Skeletal muscle cell (primary cell): ENCODE measurements at regions not wholly inside any gene's neighbourhood (a gene's known extent, or its start where the extent isn't known, plus 50 kb on each side); places are given as distances from the start of the nearest gene placed in this dataset.

Experiments used
- DNase-seq: peaks from one replicate; pipeline ENCODE4 v3.0.0-alpha.2; 2010; ENCODE audit warnings: low read depth
- H3K4me3 ChIP-seq: 2 replicates; pipeline ENCODE4 v1.5.1; 2011; ENCODE audit warnings: low read depth, mild to moderate bottlenecking, control low read depth, low read length, moderate library complexity

DNA sequence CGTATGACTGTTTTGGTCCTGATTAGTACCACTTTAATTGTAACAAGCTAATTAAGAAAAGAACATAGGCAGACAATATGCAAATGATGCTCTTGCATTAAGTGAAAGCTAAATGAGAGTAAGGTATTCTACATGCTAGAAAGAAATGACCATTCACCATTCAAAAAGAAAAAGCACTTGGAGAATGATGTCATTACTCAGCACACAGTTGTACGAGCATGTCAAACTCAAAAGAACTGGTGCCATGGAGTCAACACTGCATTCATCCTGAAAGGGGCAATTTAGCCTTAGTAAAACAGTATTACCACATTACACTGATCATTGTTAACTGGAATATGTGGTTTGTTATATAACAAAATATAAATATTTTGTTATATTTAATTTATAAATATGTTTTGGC lies 136.2 kb upstream of the CTTNBP2 start:
- H3K4me3 ChIP-seq: no peak overlapping the region

DNA sequence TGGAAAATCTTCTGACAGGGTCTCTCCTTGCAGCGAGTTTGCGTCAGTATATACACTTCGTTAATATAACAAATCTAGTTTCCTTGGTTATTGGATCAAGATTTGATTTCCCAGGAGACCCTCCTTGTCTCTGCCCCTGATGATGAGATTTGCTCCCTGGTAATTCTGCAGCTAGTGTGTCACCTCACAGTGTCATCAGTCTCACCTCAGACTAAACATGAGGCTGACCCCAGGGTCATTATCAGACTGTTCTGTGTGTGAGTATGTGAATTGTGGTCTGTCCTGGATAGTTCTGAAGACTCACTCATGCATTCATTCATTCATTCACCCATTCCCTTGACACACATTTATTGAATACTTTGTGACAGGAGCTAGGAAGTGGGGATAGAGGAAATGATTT lies 138.4 kb upstream of the CTTNBP2 start:
- no peak overlapping the region for H3K4me3 ChIP-seq
- DNase-seq: no peak

More for the DNA sequence above, 136.2 kb upstream of the CTTNBP2 start:
- no peak for DNase-seq

DNA sequence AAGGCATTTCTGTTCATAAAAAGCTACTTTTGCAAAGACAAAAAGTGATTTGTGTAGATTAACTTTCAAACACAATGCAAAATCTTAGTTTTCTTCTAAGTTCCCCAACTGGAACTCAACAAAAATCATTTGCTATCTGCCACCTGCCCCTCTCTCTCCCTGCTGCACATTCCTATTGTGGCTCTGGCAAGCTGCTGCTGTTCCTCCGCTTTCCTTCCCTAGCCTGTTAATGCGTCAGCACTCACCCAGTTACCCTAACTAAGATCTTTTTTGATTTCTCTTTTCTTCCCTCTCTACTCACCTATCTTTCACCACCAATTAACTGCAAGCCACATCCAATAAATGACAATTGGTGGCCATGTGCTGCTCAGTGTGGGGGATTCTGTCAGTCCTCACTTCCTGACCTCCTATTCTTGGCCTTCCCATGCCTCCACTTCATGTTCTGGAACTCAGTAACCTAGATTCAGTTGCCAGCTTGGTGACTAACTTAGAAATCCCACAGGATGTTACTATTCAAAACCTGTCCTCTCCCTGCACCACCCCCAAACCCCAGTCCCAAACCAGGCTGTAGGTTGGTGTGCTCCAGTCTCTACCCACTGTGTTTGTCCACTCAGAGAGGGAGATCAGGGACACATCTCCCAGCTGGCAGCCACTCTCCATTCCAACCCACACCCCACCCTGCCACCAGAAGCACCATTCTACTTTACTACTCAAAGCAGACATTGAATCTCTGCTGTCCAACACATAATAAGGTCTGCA lies 140.2 kb upstream of the CTTNBP2 start:
- DNase-seq: no peak

DNA sequence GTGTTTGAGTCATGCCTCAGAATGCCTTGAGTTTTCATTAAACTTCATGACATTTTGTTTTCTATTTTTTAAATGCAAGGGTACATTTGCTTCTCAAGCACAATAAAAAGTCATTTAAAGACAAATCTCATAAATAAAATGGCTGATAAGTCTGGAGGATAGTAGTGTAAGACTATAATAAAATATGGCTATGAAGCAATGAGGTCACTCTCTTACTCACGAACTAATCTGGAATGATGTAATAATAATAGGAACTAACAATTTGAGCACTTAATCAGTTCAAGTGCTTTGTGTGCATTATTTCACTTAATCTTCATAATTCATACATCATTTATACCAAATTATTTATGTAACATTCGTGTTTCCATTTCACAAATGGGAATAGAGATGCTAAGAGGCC lies 149.3 kb upstream of the CTTNBP2 start:
- no peak overlapping the region for H3K4me3 ChIP-seq
- no peak for DNase-seq

More for the DNA sequence above, 140.2 kb upstream of the CTTNBP2 start:
- no peak overlapping the region for H3K4me3 ChIP-seq

DNA sequence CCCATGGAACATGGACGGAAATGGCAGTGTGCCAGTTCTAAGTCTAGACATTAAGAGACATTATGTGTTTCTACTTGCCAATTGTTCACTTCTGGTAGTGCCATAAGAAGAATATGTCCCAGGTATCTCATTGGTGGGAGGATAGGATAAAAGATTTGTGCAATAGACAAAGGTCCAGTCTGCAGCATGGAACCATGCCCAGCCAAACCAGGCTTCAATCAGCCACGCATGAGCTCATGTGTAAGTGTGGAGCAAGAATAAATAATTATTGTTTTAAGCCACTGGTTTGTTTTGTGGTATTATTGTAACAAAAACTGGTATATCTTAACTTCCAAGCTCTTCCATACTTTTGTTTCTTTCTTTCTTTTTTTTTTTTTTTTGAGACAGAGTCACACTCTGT lies 153.6 kb upstream of the CTTNBP2 start:
- no peak overlapping the region for H3K4me3 ChIP-seq
- DNase-seq: no peak

DNA sequence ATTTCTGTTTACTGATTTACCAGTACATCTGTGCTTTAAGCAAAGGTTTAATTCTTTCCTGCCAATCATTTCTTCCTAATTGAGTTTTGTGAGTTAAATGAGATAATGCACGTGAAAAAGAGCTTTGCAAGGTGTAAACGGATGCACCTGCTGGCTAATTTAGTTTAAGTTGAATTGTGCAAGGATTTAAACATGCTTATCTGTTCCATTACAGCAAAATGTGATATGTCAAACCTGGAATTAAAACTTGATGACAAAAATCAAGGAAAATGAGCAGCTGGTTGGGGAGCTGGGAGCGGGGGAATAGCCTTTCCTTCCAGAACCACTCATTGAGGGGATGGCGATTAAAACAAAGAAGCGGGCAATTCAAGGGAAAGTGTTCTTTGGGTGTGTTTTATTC lies 155.0 kb upstream of the CTTNBP2 start:
- no peak overlapping the region for H3K4me3 ChIP-seq
- DNase-seq: no peak

DNA sequence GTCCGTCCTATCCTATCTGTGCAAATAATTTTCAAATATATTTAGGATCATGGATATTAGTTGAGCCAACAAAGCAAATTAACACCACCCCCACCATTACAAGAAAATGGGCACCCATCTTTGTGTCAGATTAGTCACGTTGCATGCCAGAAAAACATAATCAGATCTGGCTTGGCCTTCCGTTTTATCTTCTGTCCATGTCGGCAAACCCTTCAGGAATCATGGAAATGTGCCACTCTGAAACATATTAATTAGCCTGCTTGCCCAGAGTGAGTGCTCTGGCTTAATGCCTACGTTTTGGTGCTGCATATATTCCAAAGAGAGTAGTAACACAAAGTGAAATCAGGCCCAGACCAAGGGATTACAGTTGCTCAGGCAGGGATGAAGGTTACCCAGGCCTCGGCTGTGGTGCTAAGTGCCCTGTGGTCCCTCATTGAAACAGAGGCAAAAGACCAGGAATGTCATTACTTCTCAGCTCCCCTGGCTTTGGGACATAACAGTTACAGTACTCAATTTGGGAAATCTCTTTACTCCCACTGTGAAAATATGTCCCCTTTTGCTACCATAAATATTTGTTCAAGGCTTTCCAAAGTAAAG lies 154.0 kb upstream of the LSM8 start:
- DNase-seq: no peak

DNA sequence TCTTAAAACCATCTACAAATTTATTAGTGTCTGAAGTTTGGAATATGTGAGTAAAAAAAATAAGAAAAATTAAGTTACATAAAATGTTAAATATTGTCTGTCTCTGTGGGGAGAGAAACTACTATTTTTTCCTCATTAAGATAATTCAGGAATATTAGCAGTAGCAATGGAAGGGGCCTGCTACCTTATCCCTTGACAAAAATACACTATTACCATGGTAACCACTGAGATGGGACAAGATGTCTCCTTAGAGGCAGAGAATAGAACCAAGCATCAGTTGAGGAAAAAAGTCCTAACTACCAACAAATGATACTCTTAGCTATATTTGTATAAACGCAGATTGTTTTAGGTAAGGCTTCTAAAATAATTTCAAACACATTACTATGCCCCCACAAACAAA lies 150.7 kb upstream of the LSM8 start:
- no peak overlapping the region for H3K4me3 ChIP-seq
- no peak for DNase-seq

More for the DNA sequence above, 154.0 kb upstream of the LSM8 start:
- H3K4me3 ChIP-seq: no peak overlapping the region

DNA sequence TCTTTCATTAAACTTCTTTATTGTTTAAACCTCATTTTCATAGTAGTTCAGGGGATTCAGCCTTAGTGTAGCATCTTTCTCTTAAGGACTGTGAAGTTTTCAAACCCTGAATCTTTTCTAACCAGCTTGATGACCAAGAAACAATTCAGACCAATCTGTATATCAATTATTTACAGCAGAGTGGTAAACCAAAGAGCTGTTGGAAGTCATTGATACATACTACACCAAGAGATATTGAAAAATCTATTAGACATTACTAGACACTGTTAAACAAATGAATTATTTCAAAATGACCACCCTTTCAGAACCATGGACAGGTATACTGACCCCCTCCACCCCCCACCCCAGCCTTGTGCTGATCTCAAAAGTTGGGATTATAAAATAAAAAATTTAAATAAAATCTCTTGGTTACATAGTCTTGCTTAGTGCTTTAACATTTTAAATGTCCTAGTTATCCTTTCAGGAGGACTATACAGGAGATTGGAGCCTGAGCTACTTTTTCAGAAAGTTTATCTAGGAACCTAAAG lies 143.9 kb upstream of the LSM8 start:
- no peak overlapping the region for H3K4me3 ChIP-seq
- DNase-seq: no peak

DNA sequence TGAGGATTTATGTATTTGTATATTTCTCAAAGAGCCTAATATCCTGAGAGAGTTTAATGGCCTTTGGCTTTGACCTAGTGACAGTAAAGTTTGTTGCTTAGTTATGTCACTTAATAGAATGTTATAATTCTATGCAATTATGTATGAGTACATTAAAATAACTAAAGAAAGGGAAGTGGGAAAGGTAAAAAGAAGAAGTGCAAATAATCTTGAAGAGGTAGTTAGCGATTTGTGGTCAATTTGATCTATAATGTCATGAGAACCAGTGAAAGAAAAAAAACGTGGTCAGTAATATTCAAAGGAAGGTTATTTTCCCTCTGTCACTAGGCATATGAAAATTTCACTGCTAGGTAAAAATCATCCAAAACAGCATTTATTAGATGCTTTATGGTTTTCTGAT lies 143.4 kb upstream of the LSM8 start:
- DNase-seq: no peak
- no peak overlapping the region for H3K4me3 ChIP-seq

DNA sequence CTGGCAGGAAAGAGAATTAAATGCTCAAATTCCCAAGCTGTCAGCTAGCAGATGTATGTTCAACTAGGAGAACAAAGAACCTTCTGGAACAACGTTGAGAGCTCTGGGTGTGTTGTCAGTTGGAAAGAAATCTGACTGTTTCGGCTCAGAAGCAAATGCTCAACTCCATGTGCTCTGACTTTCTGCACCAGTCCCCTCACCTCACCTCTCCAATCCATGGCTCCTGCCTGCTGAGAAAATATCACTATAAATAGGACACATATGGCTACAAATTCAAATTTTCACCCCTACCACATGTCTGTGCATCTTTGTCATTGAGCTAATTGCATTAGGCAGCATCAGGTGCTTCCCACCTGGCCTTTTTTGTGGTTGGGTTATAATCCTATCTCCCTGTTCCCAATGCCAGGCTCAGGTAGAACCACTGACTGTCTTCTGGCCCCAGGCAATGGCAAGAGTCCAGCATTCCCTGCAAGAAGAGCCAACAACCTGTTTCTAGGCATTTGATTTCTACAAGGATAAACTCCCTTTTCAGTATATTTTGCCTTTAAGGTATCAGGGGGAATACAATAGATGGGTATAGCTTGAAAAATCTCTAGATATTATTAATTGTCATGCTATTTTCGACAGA lies 142.6 kb upstream of the LSM8 start:
- no peak overlapping the region for H3K4me3 ChIP-seq
- DNase-seq: no peak

DNA sequence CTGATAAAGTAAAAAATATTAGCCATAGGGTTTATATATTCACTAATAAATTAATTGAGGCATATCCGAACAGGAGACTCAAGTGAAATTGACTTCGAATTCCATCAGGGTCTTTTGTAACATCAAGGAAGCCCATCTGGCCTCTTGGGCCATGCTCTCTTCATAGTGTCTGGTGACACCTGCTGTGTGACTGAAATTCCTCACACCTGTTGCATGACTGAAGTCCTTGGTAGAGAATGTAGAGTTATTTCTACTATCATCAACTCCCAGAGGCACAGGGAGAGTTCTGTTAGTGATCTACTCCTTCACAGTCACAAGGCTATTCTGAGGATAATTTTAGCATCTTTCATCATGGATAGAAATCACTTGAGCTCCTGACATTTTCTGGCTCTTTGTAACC lies 138.3 kb upstream of the LSM8 start:
- no peak for DNase-seq
- H3K4me3 ChIP-seq: no peak overlapping the region

DNA sequence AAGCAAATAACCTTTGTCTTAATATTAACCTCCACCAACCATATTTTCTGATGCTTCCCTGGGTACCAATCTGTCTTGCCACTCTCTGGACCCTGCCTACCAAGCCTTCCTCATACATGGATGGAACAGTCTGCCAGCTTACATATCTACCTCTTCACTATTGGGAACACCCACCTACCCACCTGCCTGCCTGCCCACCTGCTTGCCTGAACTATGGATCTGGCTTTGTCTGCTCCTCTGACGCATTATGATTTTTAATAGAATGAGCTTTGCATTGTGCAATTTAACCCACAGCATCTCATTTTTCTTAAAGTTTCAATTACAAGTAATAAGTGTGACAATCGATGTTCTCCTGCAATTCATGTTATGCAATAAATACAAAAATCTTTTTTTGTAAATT lies 137.9 kb upstream of the LSM8 start:
- no peak overlapping the region for H3K4me3 ChIP-seq
- no peak for DNase-seq

DNA sequence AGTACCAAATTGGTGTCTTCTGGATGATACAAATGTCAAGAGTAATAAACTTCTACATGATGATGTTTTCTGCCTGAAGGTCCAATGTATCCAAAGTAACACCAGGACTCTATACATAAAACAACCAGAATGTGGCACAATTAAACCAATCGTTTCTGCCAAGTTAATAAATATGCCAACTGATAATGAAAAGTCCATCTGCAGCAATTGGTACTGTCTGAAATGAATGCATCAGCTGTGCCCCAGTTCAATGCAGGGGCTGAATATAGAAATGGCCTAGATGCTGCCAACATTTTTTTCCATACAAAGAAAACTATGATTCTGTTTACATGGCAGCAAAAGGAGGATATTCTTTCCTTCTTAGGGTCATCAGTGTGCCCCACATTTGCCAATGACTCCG lies 137.2 kb upstream of the LSM8 start:
- H3K4me3 ChIP-seq: no peak overlapping the region
- no peak for DNase-seq

DNA sequence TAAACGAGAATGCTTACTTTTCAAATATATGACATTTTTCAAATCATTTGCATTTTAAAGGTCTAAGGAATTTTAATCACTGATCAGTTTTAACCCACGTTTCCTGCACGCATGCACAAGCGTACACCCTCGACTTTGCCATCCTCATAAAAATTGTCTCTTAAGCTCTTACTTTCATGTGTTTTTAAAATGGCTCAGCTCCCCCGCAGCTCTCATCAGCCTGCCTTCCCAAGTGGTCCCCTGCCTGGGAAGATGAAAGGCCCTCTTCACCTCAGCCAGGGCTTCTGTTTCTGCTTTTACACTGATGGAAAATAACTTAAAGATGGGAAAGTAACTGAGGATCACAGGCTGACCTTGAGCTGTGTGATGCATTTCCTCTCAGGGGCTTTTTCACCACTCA lies 131.6 kb upstream of the LSM8 start:
- H3K4me3 ChIP-seq: no peak overlapping the region

DNA sequence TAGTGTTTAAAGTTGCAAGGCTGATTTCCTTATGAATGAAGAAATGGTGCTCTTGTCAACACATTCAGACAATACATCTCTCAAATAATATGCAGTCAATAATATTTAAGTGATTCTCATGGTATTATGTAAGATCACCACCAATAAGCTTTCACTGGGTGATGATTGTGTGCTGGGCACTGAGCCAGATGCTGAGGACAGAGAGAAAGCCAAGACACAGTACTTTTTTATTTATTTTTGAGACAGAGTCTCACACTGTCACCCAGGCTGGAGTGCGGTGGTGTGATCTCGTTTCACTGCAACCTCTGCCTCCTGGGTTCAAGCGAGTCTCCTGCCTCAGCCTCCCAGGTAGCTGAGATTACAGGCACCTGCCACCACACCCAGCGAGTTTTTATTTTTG lies 130.6 kb upstream of the LSM8 start:
- DNase-seq: no peak
- H3K4me3 ChIP-seq: no peak overlapping the region

More for the DNA sequence above, 131.6 kb upstream of the LSM8 start:
- DNase-seq: no peak

DNA sequence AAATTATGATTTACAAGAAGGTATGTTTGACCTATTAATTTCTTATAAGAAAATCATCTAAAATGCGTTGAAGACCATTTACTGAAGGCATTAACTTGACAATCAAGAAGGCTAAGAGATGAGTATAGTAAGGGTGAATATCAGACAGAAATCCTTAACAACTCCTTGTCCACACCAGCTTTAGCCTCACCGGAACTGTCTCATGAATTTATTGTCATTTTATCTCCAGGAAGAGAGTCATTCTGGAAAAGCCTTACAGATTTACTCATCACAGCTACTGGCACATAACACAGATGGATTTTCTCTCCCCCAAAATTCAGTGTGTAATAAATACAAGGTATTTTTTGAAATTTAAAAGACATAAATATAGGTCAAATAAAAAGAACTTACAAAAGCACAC lies 129.4 kb upstream of the LSM8 start:
- H3K4me3 ChIP-seq: no peak overlapping the region
- no peak for DNase-seq

DNA sequence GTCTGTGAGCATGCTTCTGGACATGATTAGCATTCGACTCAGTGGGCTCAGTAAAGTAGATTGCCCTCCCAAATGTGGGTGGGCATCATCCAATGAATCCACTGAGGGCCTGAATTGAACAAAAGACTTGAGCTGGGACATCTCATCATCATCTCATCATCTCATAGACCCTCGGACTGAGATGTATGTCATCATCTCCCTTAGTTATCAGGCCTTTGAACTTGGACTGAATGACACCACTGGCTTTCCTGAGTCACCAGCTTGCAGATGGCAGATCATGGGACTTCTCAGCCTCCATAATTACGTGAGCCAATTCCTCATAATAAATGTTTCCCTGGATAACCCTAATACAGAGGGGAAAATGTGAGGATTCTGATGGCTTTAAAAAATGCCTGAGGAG lies 128.3 kb upstream of the LSM8 start:
- H3K4me3 ChIP-seq: no peak overlapping the region
- DNase-seq: no peak

DNA sequence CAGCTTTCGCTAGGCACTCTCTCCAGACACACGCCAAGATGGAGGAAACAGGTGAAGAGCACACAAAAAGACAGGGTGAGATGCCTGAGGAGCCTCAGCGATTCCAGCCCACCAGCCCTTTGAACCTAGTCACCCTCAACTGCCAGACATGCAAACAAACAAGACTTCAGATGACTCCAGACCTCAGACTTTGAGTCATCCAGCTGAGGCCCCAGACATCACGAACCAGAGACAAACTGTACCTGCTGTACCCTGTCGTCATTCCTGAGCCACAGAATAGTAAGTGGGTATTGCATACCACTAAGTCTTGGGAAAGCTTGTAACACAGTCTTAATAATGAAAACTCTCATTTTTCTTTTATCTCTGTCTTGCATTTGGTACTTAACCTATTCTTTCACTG lies 126.6 kb upstream of the LSM8 start:
- H3K4me3 ChIP-seq: no peak overlapping the region
- DNase-seq: peak; percentile 5

DNA sequence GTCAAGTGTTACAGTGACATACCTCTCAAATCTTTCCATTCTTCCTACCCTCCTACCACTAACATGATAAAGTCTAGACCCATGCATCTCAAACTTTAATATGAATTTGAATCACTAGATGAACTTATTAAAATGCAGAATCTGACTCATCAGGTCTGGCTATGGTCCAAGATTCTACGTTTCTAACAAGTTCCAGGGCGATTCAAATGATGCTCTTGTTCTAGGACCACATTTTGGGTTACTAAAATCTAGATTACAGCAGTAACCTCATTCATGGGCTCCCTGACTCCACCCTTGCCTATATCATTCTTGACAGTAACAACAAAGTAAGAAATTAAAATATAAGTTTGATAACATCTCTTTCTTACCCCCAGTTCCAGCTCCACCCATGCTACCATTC lies 124.8 kb upstream of the LSM8 start:
- no peak overlapping the region for H3K4me3 ChIP-seq
- no peak for DNase-seq

DNA sequence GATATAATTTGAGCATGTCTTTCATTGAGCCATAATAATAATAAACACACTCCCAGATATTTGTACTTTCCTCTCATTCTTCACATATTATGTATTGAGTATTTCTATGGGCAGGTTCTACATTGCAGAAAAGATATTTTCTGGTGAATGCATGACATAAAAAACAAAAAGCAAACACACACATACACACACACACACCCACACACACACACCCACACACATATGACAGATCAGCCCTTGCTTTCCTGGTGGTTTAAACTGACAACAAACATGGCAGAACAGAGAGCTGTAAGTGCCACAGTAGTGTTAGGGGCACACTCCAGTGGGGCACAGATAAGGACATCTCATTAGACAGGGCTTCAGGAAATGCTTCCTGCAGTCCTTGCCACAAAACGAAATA lies 123.3 kb upstream of the LSM8 start:
- no peak for DNase-seq
- H3K4me3 ChIP-seq: no peak overlapping the region
